GM12874 (cell line): ENCODE measurements at regions not wholly inside any gene's neighbourhood (a gene's known extent, or its start where the extent isn't known, plus 50 kb on each side); places are given as distances from the start of the nearest gene placed in this dataset.

Experiments
- TF ChIP-seq, protein P1 (sequence below): IDR thresholded peaks from 2 replicates; pipeline ENCODE4 v1.5.1; 2011; ENCODE audit warnings: low read depth, mild to moderate bottlenecking, control low read depth, low read length, moderate library complexity; ENCODE audit not compliant: insufficient read depth

GRCh38 chr20:24199501-24199900 is 210.9 kb upstream of the GGTLC1 start:
- TF ChIP-seq, protein P1, sequence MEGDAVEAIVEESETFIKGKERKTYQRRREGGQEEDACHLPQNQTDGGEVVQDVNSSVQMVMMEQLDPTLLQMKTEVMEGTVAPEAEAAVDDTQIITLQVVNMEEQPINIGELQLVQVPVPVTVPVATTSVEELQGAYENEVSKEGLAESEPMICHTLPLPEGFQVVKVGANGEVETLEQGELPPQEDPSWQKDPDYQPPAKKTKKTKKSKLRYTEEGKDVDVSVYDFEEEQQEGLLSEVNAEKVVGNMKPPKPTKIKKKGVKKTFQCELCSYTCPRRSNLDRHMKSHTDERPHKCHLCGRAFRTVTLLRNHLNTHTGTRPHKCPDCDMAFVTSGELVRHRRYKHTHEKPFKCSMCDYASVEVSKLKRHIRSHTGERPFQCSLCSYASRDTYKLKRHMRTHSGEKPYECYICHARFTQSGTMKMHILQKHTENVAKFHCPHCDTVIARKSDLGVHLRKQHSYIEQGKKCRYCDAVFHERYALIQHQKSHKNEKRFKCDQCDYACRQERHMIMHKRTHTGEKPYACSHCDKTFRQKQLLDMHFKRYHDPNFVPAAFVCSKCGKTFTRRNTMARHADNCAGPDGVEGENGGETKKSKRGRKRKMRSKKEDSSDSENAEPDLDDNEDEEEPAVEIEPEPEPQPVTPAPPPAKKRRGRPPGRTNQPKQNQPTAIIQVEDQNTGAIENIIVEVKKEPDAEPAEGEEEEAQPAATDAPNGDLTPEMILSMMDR: no peak

GRCh38 chr20:24194143-24194542 is 205.6 kb upstream of the GGTLC1 start:
- TF ChIP-seq, protein P1: no peak

DNA sequence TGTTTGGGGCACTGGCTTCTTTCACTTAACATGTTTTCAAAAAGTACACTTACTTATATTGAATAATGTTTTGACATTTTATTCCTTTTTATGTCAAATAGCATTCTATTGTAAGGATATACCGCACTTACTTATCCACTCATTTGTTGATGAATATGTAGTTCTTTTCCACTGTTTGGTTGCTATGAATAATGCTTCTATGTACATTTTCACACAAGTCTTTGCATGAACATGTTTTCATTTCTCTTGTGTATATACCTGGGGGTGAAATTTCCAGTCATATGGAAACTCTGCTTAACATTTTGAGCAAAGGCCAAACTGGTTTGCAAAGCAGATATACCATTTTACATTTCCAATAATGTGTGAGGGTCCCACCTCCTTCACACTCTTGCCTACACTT is 202.3 kb upstream of the GGTLC1 start:
- TF ChIP-seq, protein P1: no peak

DNA sequence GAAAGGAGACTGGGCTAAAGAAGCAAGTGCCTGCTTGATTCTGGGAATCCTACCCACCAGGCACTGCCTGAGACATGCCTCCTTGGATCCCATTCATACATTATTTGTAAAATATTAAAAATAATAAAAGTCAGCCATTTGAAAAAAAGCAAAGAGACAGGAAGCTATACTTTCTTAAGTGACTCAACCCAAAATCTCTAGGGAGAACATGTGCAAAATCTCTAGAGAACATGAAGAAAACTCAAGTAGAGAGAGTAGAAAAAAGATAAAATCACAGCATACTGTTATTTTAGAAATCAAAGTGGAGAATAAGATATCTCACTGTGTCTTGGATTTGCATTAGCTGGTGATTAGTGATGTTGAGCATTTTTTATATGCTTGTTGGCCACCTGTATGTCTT is 197.2 kb upstream of the GGTLC1 start:
- TF ChIP-seq, protein P1: no peak

GRCh38 chr20:24181151-24181550 is 192.6 kb upstream of the GGTLC1 start:
- TF ChIP-seq, protein P1: no peak

DNA sequence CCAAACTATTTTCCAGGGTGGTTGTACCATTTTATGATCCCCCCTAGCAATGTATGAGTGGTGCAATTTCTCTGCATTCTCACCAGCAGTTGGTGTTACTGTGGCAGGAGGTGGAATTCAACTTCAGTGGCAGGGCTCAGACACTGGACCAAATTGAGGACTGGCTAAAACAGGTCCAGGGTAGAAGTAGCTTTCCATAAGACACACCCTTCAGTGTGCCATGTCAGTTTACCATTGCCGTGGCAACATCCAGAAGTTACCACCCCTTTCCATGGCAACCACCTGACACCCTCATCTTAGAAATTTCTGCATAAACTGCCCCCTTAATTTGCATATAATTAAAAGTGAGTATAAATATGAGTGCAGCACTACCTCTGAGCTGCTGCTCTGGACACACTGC is 180.7 kb upstream of the GGTLC1 start:
- TF ChIP-seq, protein P1: no peak

- TF ChIP-seq, protein P1: no peak
These were observed 177.8 kb upstream of the GGTLC1 start for GRCh38 chr20:24166412-24166811.

DNA sequence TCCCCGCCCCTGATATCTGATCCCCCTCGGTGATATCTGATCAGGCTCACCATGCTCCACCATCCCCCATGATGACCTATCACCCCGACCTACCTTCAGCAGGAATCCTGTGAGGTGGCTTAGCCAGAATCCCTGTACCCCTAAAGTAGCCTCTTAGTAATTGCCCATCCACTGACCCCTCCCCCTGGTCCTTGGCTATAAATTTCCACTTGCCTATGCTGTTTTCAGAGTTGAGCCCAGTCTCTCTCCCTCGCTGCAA is 177.5 kb upstream of the GGTLC1 start:
- TF ChIP-seq, protein P1: no peak
